ENCODE measurements at regions not wholly inside any gene's neighbourhood (a gene's known extent, or its start where the extent isn't known, plus 50 kb on each side); places are given as distances from the start of the nearest gene placed in this dataset.
A peak's percentile ranks its signal among the peaks of the same experiment; 100 is the strongest.

- TF ChIP-seq CTCF (conservative IDR thresholded peaks at IDR 0.05; ENCODE audit: low read depth, low read length) = no peak
- H3K4me3 ChIP-seq (ENCODE audit: low read depth, low read length) = no peak overlapping the region
- no peak for DNase-seq (ENCODE audit: low read depth)
These were observed 176.9 kb upstream of the PPP1R2C start for GRCh38 chrX:42954880-42955279.

GRCh38 chrX:42955349-42955748 is 177.4 kb upstream of the PPP1R2C start:
- no peak for DNase-seq (ENCODE audit: low read depth)
- no peak overlapping the region for H3K4me3 ChIP-seq (ENCODE audit: low read depth, low read length)
- no peak for TF ChIP-seq CTCF (conservative IDR thresholded peaks at IDR 0.05; ENCODE audit: low read depth, low read length)

GRCh38 chrX:42967681-42968300 is 189.8 kb upstream of the PPP1R2C start:
- no peak for DNase-seq (ENCODE audit: low read depth)
- H3K4me3 ChIP-seq (ENCODE audit: low read depth, low read length) = no peak overlapping the region
- TF ChIP-seq CTCF (conservative IDR thresholded peaks at IDR 0.05; ENCODE audit: low read depth, low read length) = no peak

GRCh38 chrX:42973321-42973720 is 195.4 kb upstream of the PPP1R2C start:
- no peak overlapping the region for H3K4me3 ChIP-seq (ENCODE audit: low read depth, low read length)
- no peak for DNase-seq (ENCODE audit: low read depth)
- no peak for TF ChIP-seq CTCF (conservative IDR thresholded peaks at IDR 0.05; ENCODE audit: low read depth, low read length)

GRCh38 chrX:42975906-42976305 is 197.9 kb upstream of the PPP1R2C start:
- TF ChIP-seq CTCF (conservative IDR thresholded peaks at IDR 0.05; ENCODE audit: low read depth, low read length) = no peak
- no peak for DNase-seq (ENCODE audit: low read depth)
- no peak overlapping the region for H3K4me3 ChIP-seq (ENCODE audit: low read depth, low read length)

- no peak for DNase-seq (ENCODE audit: low read depth)
- TF ChIP-seq CTCF (conservative IDR thresholded peaks at IDR 0.05; ENCODE audit: low read depth, low read length) = peak; percentile 11
- no peak overlapping the region for H3K4me3 ChIP-seq (ENCODE audit: low read depth, low read length)
These were observed 198.9 kb upstream of the PPP1R2C start for GRCh38 chrX:42976746-42977366.

Data from epithelial cell of proximal tubule (primary cell).